ENCODE measurements at regions not wholly inside any gene's neighbourhood (a gene's known extent, or its start where the extent isn't known, plus 50 kb on each side); places are given as distances from the start of the nearest gene placed in this dataset.

DNA sequence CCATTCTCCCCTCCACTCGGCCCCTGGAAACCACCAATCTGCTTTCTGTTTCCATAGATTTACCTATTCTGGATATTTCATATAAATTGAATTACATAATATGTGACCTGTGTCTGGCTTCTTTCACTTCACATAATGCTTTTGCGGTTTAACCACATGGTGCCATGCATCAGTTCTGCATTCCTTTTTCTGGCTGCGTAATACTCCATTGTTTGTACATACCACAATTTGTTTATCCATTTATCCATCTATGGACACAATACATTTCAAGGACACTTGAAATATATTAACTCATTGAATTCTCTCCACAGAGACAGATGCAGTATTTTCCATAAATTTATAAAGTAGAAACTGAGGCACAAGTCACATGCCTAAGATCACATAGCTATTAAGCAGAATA lies 110.3 kb upstream of the ETV6 start:
- no peak for DNase-seq
- in situ Hi-C loops (cut with HindIII; ENCODE audit: low pct_ligation_motif_present, low sequenced_read_pairs), result no loop called here
- TF ChIP-seq, protein P1, sequence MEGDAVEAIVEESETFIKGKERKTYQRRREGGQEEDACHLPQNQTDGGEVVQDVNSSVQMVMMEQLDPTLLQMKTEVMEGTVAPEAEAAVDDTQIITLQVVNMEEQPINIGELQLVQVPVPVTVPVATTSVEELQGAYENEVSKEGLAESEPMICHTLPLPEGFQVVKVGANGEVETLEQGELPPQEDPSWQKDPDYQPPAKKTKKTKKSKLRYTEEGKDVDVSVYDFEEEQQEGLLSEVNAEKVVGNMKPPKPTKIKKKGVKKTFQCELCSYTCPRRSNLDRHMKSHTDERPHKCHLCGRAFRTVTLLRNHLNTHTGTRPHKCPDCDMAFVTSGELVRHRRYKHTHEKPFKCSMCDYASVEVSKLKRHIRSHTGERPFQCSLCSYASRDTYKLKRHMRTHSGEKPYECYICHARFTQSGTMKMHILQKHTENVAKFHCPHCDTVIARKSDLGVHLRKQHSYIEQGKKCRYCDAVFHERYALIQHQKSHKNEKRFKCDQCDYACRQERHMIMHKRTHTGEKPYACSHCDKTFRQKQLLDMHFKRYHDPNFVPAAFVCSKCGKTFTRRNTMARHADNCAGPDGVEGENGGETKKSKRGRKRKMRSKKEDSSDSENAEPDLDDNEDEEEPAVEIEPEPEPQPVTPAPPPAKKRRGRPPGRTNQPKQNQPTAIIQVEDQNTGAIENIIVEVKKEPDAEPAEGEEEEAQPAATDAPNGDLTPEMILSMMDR (IDR thresholded peaks at IDR 0.05; ENCODE audit: low read depth, low read length, missing control alignments), result no peak
- no peaks in the 10 kb centered on the region for H3K36me3 ChIP-seq (replicated peaks)
- no peak overlapping the region for H3K27ac ChIP-seq
- H3K4me3 ChIP-seq (ENCODE audit: low read depth, low read length), result no peak overlapping the region
- no peaks in the 10 kb centered on the region for H3K27me3 ChIP-seq (replicated peaks)

DNA sequence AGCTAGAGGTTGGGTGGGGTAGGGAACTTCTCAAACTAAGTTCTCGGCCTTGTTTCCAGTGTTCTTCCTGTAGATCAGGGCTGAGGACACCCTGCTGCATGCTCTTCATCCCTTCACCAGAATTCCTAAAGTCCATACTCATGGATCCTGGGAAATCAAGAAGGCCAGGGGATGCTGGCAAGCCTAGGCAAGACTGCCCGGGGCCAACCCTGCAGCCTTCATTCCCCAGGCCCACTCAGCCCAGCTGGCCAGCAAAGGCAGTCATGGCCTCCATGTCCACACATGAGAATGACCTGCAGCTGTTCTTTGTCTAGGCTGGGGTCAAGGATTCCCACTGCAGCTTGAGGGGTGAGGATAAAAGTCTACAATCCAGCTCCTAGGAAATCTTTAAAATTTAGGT lies 109.3 kb upstream of the ETV6 start:
- Histone ChIP-seq H3K36me3 (replicated peaks) (no peaks in the 10 kb centered on the region), H3K27ac (no peak overlapping the region), H3K27me3 (replicated peaks) (no peaks in the 10 kb centered on the region), H3K4me3 (ENCODE audit: low read depth, low read length) (no peak overlapping the region)
- in situ Hi-C loops (cut with HindIII; ENCODE audit: low pct_ligation_motif_present, low sequenced_read_pairs), result no loop called here
- TF ChIP-seq, protein P1 (IDR thresholded peaks at IDR 0.05; ENCODE audit: low read depth, low read length, missing control alignments), result no peak
- no peak for DNase-seq

DNA sequence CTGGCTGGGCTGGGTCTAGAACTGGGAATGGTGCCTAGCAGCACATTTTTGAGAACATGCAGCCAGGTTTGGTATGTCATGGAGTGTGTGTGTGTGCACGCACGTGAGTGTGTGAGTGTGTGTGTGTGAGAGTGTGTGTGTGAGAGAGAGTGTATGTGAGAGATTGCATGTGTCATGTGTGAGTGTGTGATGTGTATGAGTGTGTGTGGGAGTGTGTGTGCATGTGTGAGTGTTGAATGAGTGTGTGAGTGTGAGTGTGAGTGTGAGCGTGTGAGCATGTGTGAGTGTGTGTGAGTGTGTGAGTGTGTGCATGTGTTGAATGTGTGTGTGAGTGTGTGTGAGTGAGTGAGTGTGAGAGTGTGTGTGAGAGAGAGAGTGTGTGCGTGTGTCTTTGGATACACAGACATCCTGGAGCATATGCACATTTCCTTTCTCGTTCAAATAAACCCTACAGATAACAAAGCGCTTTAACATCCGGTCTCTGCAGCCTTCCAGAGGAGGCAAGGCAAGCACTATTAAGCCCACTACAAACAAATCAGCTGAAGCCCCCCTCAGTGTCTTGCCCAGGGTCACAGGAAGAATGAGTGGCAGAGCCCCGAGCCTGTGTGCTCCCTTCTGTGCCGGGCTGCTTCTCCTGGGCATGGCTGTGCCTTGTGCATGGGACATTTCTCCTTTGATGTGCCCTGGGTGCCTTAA lies 108.7 kb upstream of the ETV6 start:
- H3K27me3 ChIP-seq (replicated peaks), result no peaks in the 10 kb centered on the region
- H3K36me3 ChIP-seq (replicated peaks), result no peaks in the 10 kb centered on the region
- H3K27ac ChIP-seq, result no peak overlapping the region
- no peak for DNase-seq
- H3K4me3 ChIP-seq (ENCODE audit: low read depth, low read length), result no peak overlapping the region
- TF ChIP-seq, protein P1 (IDR thresholded peaks at IDR 0.05; ENCODE audit: low read depth, low read length, missing control alignments), result no peak
- in situ Hi-C loops (cut with HindIII; ENCODE audit: low pct_ligation_motif_present, low sequenced_read_pairs), result no loop called here

DNA sequence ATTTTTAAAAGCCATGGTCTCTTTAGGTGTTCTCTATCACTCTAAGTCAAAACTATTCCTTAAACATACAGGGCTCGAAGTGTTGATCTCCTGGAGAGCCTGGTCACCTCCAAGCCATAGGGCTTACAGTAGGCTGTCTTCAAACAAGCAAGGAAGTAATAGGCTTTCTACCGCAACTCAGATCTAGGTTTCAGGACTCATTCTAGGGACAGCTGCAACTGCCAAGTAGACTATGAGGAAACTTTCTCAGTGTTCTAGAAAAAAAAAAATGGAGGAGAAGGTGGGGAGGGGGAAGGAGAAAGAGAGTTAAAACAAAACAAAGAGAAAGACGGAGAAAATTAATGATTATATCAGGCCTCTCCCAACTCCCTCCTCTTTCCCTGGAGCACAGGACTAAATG lies 106.9 kb upstream of the ETV6 start:
- Histone ChIP-seq H3K36me3 (replicated peaks) (no peaks in the 10 kb centered on the region), H3K4me3 (ENCODE audit: low read depth, low read length) (no peak overlapping the region), H3K27ac (no peak overlapping the region), H3K27me3 (replicated peaks) (no peaks in the 10 kb centered on the region)
- in situ Hi-C loops (cut with HindIII; ENCODE audit: low pct_ligation_motif_present, low sequenced_read_pairs), result no loop called here
- no peak for DNase-seq
- TF ChIP-seq, protein P1 (IDR thresholded peaks at IDR 0.05; ENCODE audit: low read depth, low read length, missing control alignments), result no peak

DNA sequence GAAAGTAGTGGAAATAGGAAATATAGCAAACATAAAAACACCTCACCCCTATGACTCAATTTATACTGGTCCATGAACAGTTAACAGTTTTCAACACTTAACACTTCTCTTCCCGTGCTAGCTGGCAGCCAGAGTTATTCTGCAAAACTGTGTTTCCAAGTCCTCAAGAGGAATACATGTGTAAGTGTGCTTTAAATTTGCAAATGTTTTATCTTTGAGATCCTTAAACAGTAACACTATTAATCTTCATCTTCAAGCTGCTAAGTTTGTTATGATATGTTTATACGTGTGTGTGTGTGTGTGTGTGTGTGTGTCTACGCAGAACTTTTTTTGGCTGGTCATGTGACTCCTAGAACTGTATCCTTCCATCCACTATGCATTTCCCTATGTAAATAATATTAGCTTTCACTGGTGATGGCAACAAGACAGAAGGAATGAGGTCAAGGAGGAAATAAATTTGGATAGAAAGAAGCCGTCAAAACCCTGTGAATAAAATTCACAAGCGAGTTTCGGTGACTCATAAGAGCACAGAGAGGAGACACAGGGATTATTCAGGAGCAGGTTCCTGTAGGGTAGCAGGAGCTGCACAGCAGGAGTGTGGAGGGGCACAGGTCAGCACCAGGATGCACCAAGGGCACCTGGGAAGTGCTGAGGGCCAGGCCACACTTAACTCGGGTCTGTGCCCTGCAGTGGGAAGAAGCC lies 105.9 kb upstream of the ETV6 start:
- Histone ChIP-seq H3K27ac (no peak overlapping the region), H3K36me3 (replicated peaks) (no peaks in the 10 kb centered on the region), H3K27me3 (replicated peaks) (no peaks in the 10 kb centered on the region), H3K4me3 (ENCODE audit: low read depth, low read length) (no peak overlapping the region)
- in situ Hi-C loops (cut with HindIII; ENCODE audit: low pct_ligation_motif_present, low sequenced_read_pairs), result no loop called here
- TF ChIP-seq, protein P1 (IDR thresholded peaks at IDR 0.05; ENCODE audit: low read depth, low read length, missing control alignments), result no peak
- DNase-seq, result no peak

All from brain microvascular endothelial cell (primary cell).